Keratinocyte (primary cell): ENCODE measurements at regions not wholly inside any gene's neighbourhood (a gene's known extent, or its start where the extent isn't known, plus 50 kb on each side); places are given as distances from the start of the nearest gene placed in this dataset.

Experiments used
- CTCF ChIP-seq, 3 experiments: IDR thresholded peaks in 1 of 3; conservative IDR thresholded peaks in 1 of 3; optimal IDR thresholded peaks in 1 of 3; 2 replicates in 2 of 3; 3 replicates in 1 of 3; pipeline versions ENCODE3 to v1.5.1; 2011; ENCODE audit warnings: low read length in 3 of 3, mild to moderate bottlenecking in 3 of 3, moderate library complexity in 2 of 3, control low read depth in 1 of 3, inconsistent platforms in 1 of 3; ENCODE audit not compliant: insufficient read depth in 2 of 3; ENCODE audit errors: extremely low read depth in 1 of 3
- EZH2 ChIP-seq: IDR thresholded peaks from one replicate; pipeline ENCODE4 v1.6.1; 2012; ENCODE audit warnings: inconsistent platforms, mild to moderate bottlenecking, low read length, moderate library complexity

GRCh38 chr1:22255341-22256212, 112.7 kb upstream of the WNT4 start:
- TF ChIP-seq CTCF (optimal IDR thresholded peaks at IDR 0.05 in 1 of 3, IDR thresholded peaks at IDR 0.05 in 1 of 3, conservative IDR thresholded peaks at IDR 0.05 in 1 of 3; ENCODE audit: extremely low read depth in 1 of 3, insufficient read depth in 2 of 3, low read length in 3 of 3): no peak
- TF ChIP-seq EZH2: no peak
